ENCODE measurements at regions not wholly inside any gene's neighbourhood (a gene's known extent, or its start where the extent isn't known, plus 50 kb on each side); places are given as distances from the start of the nearest gene placed in this dataset.

DNA sequence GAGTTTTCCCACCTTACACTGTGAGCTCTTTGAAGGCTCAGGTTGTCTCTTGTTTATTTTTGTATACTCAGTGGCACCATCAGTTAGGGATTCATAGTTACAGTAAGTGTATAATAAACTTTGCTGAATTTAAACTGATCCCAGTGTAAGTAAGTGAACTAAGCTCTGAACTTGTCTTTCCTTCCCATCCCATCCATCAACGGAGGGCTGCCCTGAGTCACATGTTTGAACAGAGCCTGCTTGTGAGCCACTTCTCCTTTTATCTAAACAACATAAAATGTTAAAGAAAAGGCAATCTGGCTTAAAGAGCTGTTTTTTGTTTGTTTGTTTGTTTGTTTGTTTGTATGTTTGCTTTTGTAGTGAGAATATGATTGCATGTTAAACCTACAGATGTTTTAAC lies 185.7 kb upstream of the MARCKS start (continued):
- TF ChIP-seq HOXB13 (CRISPR knock-in tag; IDR thresholded peaks at IDR 0.05; ENCODE audit: low read depth) (no peak), ZNF302 (CRISPR knock-in tag; IDR thresholded peaks at IDR 0.05) (no peak), ZSCAN20 (CRISPR knock-in tag; IDR thresholded peaks at IDR 0.05) (no peak)
- TF ChIP-seq, protein P1, sequence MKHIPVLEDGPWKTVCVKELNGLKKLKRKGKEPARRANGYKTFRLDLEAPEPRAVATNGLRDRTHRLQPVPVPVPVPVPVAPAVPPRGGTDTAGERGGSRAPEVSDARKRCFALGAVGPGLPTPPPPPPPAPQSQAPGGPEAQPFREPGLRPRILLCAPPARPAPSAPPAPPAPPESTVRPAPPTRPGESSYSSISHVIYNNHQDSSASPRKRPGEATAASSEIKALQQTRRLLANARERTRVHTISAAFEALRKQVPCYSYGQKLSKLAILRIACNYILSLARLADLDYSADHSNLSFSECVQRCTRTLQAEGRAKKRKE (CRISPR knock-in tag; IDR thresholded peaks at IDR 0.05; ENCODE audit: low read depth) = no peak
- TF ChIP-seq, protein P2, sequence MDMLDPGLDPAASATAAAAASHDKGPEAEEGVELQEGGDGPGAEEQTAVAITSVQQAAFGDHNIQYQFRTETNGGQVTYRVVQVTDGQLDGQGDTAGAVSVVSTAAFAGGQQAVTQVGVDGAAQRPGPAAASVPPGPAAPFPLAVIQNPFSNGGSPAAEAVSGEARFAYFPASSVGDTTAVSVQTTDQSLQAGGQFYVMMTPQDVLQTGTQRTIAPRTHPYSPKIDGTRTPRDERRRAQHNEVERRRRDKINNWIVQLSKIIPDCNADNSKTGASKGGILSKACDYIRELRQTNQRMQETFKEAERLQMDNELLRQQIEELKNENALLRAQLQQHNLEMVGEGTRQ (IDR thresholded peaks at IDR 0.05) = no peak

DNA sequence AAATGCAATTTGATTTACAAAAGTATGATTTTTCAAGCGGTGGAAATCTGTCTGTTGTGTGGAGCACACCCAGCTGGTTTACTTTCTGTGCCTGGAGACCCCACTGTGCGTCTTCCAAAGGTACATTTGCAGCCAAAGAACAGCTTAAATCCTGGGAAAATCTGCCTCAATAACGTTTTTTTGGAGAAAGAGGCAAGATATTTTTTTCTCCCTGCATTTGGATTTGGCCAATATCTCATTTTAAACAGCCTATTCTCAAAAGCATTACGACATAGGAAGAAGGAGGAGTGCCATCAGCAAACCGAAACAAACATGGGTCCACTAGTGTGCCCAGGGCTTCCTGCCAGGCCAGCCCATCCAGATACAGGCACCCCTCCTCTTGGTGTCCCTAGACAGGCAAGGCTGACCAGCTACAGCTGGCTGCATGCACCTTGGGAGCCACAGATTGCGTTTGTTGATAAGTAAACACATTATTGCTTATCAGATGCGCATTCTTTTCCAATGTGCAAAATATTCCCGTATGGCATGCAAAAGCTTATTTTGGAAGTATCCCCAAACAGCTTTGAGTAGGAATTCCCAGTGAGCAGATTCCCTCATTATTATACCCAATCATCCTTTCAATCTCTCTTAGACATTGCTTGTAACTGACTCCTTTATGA lies 184.5 kb upstream of the MARCKS start:
- peaks cover 25% of the 10 kb centered on the region for H3K4me1 ChIP-seq
- TF ChIP-seq POLR2A (IDR thresholded peaks at IDR 0.05; ENCODE audit: low read length) (no peak), MYC (IDR thresholded peaks at IDR 0.05; ENCODE audit: borderline replicate concordance, low read length) (no peak), HOXA7 (CRISPR knock-in tag; IDR thresholded peaks at IDR 0.05) (no peak), FOSB (CRISPR knock-in tag; IDR thresholded peaks at IDR 0.05) (no peak), EHF (CRISPR knock-in tag; IDR thresholded peaks at IDR 0.05) (no peak)
- no peak overlapping the region for H3K4me2 ChIP-seq
- H3K9me3 ChIP-seq = no peaks in the 10 kb centered on the region
- POLR2A ChIA-PET = no interaction called here
- FAIRE-seq (no peak), ATAC-seq (no peak), DNase-seq (ENCODE audit: low read depth in 1 of 2, low spot score in 1 of 2) (no peak)
- H3K27ac ChIP-seq = no peak overlapping the region
- no peak overlapping the region for H3K4me3 ChIP-seq
- 73% methylated on average over 7 of the region's 8 CpGs for whole genome bisulfite sequencing (ENCODE audit: missing lambda C conversion rate)
- CTCF ChIA-PET = interaction anchor here (1.2 kb wide), 1 partner anchor 12 kb away, joined by 4 read pairs; no protein-coding TSS in a partner anchor

DNA sequence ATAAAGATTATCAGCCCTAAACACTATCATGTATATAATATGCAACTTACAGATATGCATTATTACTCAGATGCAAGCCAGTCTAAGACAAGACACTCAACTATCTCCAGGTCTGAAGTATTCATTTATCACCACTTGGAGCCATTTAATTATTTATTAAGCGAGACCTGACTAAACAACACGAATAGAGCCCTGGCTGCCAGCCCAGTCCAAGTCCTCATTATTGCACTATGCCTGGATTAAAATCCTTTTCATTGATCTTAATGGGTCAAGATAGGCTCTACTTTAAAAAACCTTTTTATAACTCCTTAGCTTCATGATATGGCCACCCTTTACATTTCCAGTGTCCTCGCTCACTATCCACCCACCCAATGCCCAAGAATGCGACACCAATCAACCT lies 183.1 kb upstream of the MARCKS start:
- POLR2A ChIA-PET = no interaction called here
- CTCF ChIA-PET = interaction anchor here (1.2 kb wide), 1 partner anchor 13 kb away, joined by 4 read pairs; no protein-coding TSS in a partner anchor
- FAIRE-seq (no peak), ATAC-seq (no peak), DNase-seq (ENCODE audit: low read depth in 1 of 2, low spot score in 1 of 2) (no peak)
- 82% methylated on average over 4 of the region's 4 CpGs for WGBS (ENCODE audit: missing lambda C conversion rate)
- Histone ChIP-seq H3K4me3 (no peak overlapping the region), H3K4me1 (peaks cover 20% of the 10 kb centered on the region; the same call in 2 of the 3 replicates), H3K9me3 (no peaks in the 10 kb centered on the region), H3K4me2 (no peak overlapping the region), H3K27ac (no peak overlapping the region)
- TF ChIP-seq HOXA7 (CRISPR knock-in tag; IDR thresholded peaks at IDR 0.05) = no peak
- TF ChIP-seq CHD2 (IDR thresholded peaks at IDR 0.05; ENCODE audit: low read length, partially characterized antibody) = no peak
- TF ChIP-seq NR3C1 (IDR thresholded peaks at IDR 0.05) = no peak
- TF ChIP-seq CEBPB (IDR thresholded peaks at IDR 0.05) = no peak

DNA sequence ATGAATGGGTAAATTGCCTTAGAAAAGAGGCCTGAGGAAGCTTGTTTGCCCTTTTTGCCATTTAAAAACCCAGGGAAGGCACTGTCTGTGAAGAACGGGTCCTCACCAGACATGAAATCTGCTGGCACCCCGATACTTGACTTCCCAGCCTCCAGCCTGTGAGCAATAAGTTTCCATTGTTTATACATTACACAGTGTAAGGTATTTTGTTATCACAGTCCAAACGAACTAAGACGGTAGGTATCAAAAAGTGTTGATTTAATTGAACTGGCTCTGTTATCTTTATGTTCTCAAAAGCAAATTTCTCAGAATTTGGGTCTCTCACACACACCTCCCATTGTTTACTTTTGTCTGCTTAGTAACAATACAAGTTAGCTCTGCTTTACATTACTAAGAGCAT lies 181.1 kb upstream of the MARCKS start:
- whole genome bisulfite sequencing (ENCODE audit: missing lambda C conversion rate) = 82% methylated on average over 4 of the region's 4 CpGs
- H3K4me3 ChIP-seq = no peak overlapping the region
- ChIA-PET POLR2A (no interaction called here), CTCF (no interaction called here)
- H3K9me3 ChIP-seq = no peaks in the 10 kb centered on the region
- DNase-seq (ENCODE audit: low read depth in 1 of 2, low spot score in 1 of 2) = no peak
- no peak overlapping the region for H3K4me2 ChIP-seq
- FAIRE-seq = no peak
- no peak overlapping the region for H3K27ac ChIP-seq
- ATAC-seq = no peak
- peaks cover 15% of the 10 kb centered on the region; the same call in 2 of the 3 replicates for H3K4me1 ChIP-seq
- TF ChIP-seq HOXB13 (CRISPR knock-in tag; IDR thresholded peaks at IDR 0.05; ENCODE audit: low read depth) (no peak), HEYL (CRISPR knock-in tag; IDR thresholded peaks at IDR 0.05) (no peak), CHD2 (IDR thresholded peaks at IDR 0.05; ENCODE audit: low read length, partially characterized antibody) (no peak), ZSCAN20 (CRISPR knock-in tag; IDR thresholded peaks at IDR 0.05) (no peak), ESRRA (IDR thresholded peaks at IDR 0.05; ENCODE audit: borderline replicate concordance, low read length) (no peak), CBX8 (IDR thresholded peaks at IDR 0.05) (no peak), FOSB (CRISPR knock-in tag; IDR thresholded peaks at IDR 0.05) (no peak)
- TF ChIP-seq, protein P3, sequence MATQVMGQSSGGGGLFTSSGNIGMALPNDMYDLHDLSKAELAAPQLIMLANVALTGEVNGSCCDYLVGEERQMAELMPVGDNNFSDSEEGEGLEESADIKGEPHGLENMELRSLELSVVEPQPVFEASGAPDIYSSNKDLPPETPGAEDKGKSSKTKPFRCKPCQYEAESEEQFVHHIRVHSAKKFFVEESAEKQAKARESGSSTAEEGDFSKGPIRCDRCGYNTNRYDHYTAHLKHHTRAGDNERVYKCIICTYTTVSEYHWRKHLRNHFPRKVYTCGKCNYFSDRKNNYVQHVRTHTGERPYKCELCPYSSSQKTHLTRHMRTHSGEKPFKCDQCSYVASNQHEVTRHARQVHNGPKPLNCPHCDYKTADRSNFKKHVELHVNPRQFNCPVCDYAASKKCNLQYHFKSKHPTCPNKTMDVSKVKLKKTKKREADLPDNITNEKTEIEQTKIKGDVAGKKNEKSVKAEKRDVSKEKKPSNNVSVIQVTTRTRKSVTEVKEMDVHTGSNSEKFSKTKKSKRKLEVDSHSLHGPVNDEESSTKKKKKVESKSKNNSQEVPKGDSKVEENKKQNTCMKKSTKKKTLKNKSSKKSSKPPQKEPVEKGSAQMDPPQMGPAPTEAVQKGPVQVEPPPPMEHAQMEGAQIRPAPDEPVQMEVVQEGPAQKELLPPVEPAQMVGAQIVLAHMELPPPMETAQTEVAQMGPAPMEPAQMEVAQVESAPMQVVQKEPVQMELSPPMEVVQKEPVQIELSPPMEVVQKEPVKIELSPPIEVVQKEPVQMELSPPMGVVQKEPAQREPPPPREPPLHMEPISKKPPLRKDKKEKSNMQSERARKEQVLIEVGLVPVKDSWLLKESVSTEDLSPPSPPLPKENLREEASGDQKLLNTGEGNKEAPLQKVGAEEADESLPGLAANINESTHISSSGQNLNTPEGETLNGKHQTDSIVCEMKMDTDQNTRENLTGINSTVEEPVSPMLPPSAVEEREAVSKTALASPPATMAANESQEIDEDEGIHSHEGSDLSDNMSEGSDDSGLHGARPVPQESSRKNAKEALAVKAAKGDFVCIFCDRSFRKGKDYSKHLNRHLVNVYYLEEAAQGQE (IDR thresholded peaks at IDR 0.05) = no peak
- TF ChIP-seq, protein P1 (CRISPR knock-in tag; IDR thresholded peaks at IDR 0.05; ENCODE audit: low read depth) = no peak
- TF ChIP-seq, protein P4, sequence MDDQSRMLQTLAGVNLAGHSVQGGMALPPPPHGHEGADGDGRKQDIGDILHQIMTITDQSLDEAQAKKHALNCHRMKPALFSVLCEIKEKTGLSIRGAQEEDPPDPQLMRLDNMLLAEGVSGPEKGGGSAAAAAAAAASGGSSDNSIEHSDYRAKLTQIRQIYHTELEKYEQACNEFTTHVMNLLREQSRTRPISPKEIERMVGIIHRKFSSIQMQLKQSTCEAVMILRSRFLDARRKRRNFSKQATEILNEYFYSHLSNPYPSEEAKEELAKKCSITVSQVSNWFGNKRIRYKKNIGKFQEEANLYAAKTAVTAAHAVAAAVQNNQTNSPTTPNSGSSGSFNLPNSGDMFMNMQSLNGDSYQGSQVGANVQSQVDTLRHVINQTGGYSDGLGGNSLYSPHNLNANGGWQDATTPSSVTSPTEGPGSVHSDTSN (IDR thresholded peaks at IDR 0.05) = no peak

All from A549 (cell line).